HepG2 (cell line): ENCODE measurements at regions not wholly inside any gene's neighbourhood (a gene's known extent, or its start where the extent isn't known, plus 50 kb on each side); places are given as distances from the start of the nearest gene placed in this dataset.

Experiments used
- ATAC-seq: fragments of 200-7000 bp; cut with Tn5 transposase; 3 replicates; pipeline ENCODE4 v1.9.1; 2020; ENCODE audit warnings: mild to moderate bottlenecking, moderate library complexity
- BruUV-seq: library from RNA; stranded (reverse); fragments of 400-500 nt; replicated peaks from 2 replicates; lab custom pipeline; 2021; lab: Mats Ljungman, UMichigan
- CTCF ChIA-PET: fragments of 300-600 bp; formaldehyde crosslinking; extraction: SDS; loops from one replicate; lab custom pipeline; 2021; ENCODE audit warnings: low total read pairs, inconsistent platforms, low intra/inter-chr PET ratio; lab: Yijun Ruan, JAX
- POLR2A ChIA-PET: fragments of 350-600 bp; sonication (Branson Sonifier 250); formaldehyde crosslinking; loops from one replicate; lab custom pipeline; 2020; ENCODE audit warnings: antibody characterized with exemption, inconsistent platforms; lab: Yijun Ruan, JAX
- DNase-seq: peaks from one replicate; pipeline ENCODE4 v3.0.0-alpha.2; 2015; ENCODE audit warnings: low spot score
- FAIRE-seq: peaks from 3 replicates; lab custom pipeline; 2011; peaks lifted over from hg19 to GRCh38; lab: Jason Lieb, UNC
- H2AFZ ChIP-seq: one replicate; pipeline ENCODE4 v1.6.1; 2011; ENCODE audit warnings: low read length, inconsistent platforms
- H3K27ac ChIP-seq: fragments of 300-600 bp; 3 replicates; pipeline ENCODE4 v1.8.0; 2011; ENCODE audit warnings: mixed run types, mild to moderate bottlenecking, mixed read lengths, low read length, inconsistent platforms; ENCODE audit not compliant: insufficient read depth; ENCODE audit errors: extremely low read length
- H3K27me3 ChIP-seq, 2 experiments: fragments of 200-600 bp in 1 of 2; 2 replicates in 1 of 2; 3 replicates in 1 of 2; pipeline versions ENCODE4 v1.6.0 to v1.8.0; 2011; ENCODE audit warnings: low read length in 2 of 2, mild to moderate bottlenecking in 2 of 2, moderate library complexity in 2 of 2, inconsistent platforms in 1 of 2; ENCODE audit not compliant: insufficient read depth in 2 of 2, control insufficient read depth in 1 of 2
- H3K36me3 ChIP-seq, 2 experiments: fragments of 200-600 bp in 1 of 2; replicated peaks in 1 of 2; 2 replicates in 1 of 2; 3 replicates in 1 of 2; pipeline versions ENCODE4 v1.5.1 to v1.8.0; 2011; ENCODE audit warnings: low read length in 2 of 2, inconsistent platforms in 1 of 2; ENCODE audit not compliant: insufficient read depth in 2 of 2, control insufficient read depth in 1 of 2
- H3K4me1 ChIP-seq: 2 replicates; pipeline ENCODE4 v1.5.1; 2012; ENCODE audit warnings: low read length, inconsistent platforms; ENCODE audit not compliant: insufficient read depth
- H3K4me2 ChIP-seq: 2 replicates; pipeline ENCODE4 v1.6.0; 2011; ENCODE audit warnings: low read depth, low read length, inconsistent platforms
- H3K4me3 ChIP-seq, 3 experiments: fragments of 200-600 bp in 1 of 3; sonication (generic), shearing (Covaris generic) in 1 of 3; replicated peaks in 1 of 3; 2 replicates each; pipeline ENCODE4 v1.5.1; 2011 to 2016; ENCODE audit warnings: low read length in 3 of 3, inconsistent platforms in 2 of 3, low read depth in 2 of 3, mild to moderate bottlenecking in 2 of 3, control low read depth in 1 of 3, mixed read lengths in 1 of 3; ENCODE audit not compliant: insufficient read depth in 1 of 3
- H3K79me2 ChIP-seq: one replicate; pipeline ENCODE4 v1.6.1; 2011; ENCODE audit warnings: low read length, inconsistent platforms; ENCODE audit not compliant: insufficient read depth
- H3K9ac ChIP-seq: 2 replicates; pipeline ENCODE4 v1.6.0; 2011; ENCODE audit warnings: mild to moderate bottlenecking, low read depth, low read length, inconsistent platforms; ENCODE audit not compliant: insufficient read depth
- H3K9me3 ChIP-seq: 2 replicates; pipeline ENCODE4 v1.5.1; 2012; ENCODE audit warnings: mild to moderate bottlenecking, low read length
- H4K20me1 ChIP-seq: 2 replicates; pipeline ENCODE4 v1.6.0; 2011; ENCODE audit warnings: inconsistent platforms, mild to moderate bottlenecking, low read length, moderate library complexity; ENCODE audit not compliant: insufficient read depth
- KAT2B ChIP-seq: fragments of 150-350 bp; IDR thresholded peaks from 2 replicates; pipeline ENCODE4 v1.6.1; 2014; ENCODE audit warnings: low read depth, low read length, borderline replicate concordance
- REPIN1 ChIP-seq: sonication (generic); formaldehyde crosslinking; IDR thresholded peaks from 2 replicates; pipeline ENCODE4 v1.8.0; 2022; ENCODE audit warnings: missing genetic modification reagents, low read depth, mild to moderate bottlenecking, borderline replicate concordance
- SRY ChIP-seq: sonication (generic); formaldehyde crosslinking; IDR thresholded peaks from 2 replicates; pipeline ENCODE4 v1.8.0; 2022; ENCODE audit warnings: mild to moderate bottlenecking, missing genetic modification reagents
- TAF15 ChIP-seq: fragments of 200-400 bp; formaldehyde crosslinking; IDR thresholded peaks from one replicate; pipeline ENCODE4 v1.6.1; 2018; ENCODE audit warnings: mild to moderate bottlenecking, low read depth, low read length; ENCODE audit not compliant: poor library complexity, severe bottlenecking
- ZNF256 ChIP-seq: sonication (generic); formaldehyde crosslinking; conservative IDR thresholded peaks from 2 replicates; pipeline ENCODE4 v1.4.0; 2020; ENCODE audit warnings: missing genetic modification reagents
- ZNF557 ChIP-seq: sonication (generic); formaldehyde crosslinking; IDR thresholded peaks from 2 replicates; pipeline ENCODE4 v1.4.0; 2020; ENCODE audit warnings: missing genetic modification reagents
- WGBS: methylation state at CpG from one replicate; pipeline ENCODE4 v1.1.6; 2017; ENCODE audit warnings: low lambda C conversion rate; 5-methylcytosine and 5-hydroxymethylcytosine counted together
- in situ Hi-C: cut with HindIII; loops from 2 replicates; pipeline ENCODE4 v1.10.0; 2017; ENCODE audit warnings: low pct_unique_long_range_greater_than_20kb; ENCODE audit not compliant: extremely low pct_ligation_motif_present
- intact Hi-C: fragments of 100-400 bp; cut with micrococcal nuclease; formaldehyde crosslinking; loops from one replicate; pipeline ENCODE4 v1.10.0; 2022; ENCODE audit not compliant: unreplicated experiment
- TF ChIP-seq, protein P1 (sequence below): sonication (generic); formaldehyde crosslinking; IDR thresholded peaks from 2 replicates; pipeline ENCODE4 v1.5.0; 2020; ENCODE audit warnings: mild to moderate bottlenecking, missing genetic modification reagents
- TF ChIP-seq, protein P2 (sequence below): sonication (generic); formaldehyde crosslinking; IDR thresholded peaks from 2 replicates; pipeline ENCODE4 v1.4.0; 2020; ENCODE audit warnings: mild to moderate bottlenecking, missing genetic modification reagents
- TF ChIP-seq, protein P3 (sequence below): sonication (generic); formaldehyde crosslinking; IDR thresholded peaks from 2 replicates; pipeline ENCODE4 v1.4.0; 2020; ENCODE audit warnings: mild to moderate bottlenecking, missing genetic modification reagents

DNA sequence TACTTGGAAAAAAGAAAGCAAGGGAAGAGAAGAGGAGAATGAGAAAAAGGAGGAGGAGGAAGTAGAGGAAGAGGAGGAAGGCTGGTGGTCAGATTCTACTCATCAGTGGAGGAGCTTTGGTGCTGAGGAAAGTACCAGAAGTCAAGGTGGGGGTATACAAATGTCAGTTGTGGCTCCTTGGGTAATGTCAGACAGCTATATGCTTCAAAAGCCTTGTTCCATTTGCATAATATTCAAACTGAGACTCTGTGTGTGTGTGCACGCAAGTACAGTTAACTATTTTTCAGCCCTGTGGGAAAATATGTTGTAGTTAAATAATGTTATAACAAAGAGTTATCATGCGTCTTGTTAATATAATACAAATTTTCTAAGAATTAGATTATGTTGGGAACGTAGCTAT lies 609.7 kb downstream of the PDCD6IP start (continued):
- TF ChIP-seq, protein P1, sequence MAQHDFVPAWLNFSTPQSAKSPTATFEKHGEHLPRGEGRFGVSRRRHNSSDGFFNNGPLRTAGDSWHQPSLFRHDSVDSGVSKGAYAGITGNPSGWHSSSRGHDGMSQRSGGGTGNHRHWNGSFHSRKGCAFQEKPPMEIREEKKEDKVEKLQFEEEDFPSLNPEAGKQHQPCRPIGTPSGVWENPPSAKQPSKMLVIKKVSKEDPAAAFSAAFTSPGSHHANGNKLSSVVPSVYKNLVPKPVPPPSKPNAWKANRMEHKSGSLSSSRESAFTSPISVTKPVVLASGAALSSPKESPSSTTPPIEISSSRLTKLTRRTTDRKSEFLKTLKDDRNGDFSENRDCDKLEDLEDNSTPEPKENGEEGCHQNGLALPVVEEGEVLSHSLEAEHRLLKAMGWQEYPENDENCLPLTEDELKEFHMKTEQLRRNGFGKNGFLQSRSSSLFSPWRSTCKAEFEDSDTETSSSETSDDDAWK (CRISPR knock-in tag), result no peak
- TF ChIP-seq TAF15 (no peak), REPIN1 (CRISPR knock-in tag) (no peak), SRY (CRISPR knock-in tag) (no peak), ZNF557 (no peak)

DNA sequence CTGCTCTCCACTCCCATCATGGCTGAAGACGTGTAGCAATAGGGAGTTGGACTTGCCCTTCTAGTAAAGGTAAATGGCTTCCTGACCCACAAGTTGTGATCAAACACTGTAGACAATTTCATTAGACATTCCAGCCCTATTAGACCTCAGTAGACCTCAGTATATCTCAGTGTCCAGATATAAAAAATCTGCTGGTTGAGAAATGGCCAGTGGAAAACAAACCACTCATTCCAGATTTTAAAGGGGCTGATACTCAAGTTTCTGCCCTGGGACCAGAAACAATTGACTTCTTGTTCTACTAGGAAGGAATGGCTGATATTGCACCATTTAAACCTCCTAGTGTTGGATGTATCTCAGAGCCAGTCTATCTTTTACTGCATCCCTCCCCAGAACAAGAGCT lies 613.2 kb downstream of the PDCD6IP start:
- BruUV-seq, result no TSS peak
- no peak for TF ChIP-seq ZNF256 (CRISPR knock-in tag)
- TF ChIP-seq, protein P2, sequence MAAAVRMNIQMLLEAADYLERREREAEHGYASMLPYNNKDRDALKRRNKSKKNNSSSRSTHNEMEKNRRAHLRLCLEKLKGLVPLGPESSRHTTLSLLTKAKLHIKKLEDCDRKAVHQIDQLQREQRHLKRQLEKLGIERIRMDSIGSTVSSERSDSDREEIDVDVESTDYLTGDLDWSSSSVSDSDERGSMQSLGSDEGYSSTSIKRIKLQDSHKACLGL (CRISPR knock-in tag), result no peak
- TF ChIP-seq, protein P3, sequence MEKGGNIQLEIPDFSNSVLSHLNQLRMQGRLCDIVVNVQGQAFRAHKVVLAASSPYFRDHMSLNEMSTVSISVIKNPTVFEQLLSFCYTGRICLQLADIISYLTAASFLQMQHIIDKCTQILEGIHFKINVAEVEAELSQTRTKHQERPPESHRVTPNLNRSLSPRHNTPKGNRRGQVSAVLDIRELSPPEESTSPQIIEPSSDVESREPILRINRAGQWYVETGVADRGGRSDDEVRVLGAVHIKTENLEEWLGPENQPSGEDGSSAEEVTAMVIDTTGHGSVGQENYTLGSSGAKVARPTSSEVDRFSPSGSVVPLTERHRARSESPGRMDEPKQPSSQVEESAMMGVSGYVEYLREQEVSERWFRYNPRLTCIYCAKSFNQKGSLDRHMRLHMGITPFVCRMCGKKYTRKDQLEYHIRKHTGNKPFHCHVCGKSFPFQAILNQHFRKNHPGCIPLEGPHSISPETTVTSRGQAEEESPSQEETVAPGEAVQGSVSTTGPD (CRISPR knock-in tag), result no peak
- no peak for TF ChIP-seq KAT2B
- H3K27me3 ChIP-seq, result no peaks in the 10 kb centered on the region
- ChIA-PET POLR2A (no interaction called here), CTCF (no interaction called here)
- no peaks in the 10 kb centered on the region for H3K4me1 ChIP-seq
- 6% methylated on average over 1 of the region's 1 CpG for WGBS
- in situ Hi-C loops (no loop called here), intact Hi-C loops (no loop called here)
- no peak for ATAC-seq
- no peaks in the 10 kb centered on the region for H4K20me1 ChIP-seq
- no peak overlapping the region for H2AFZ ChIP-seq
- H3K4me2 ChIP-seq, result no peak overlapping the region
- no peaks in the 10 kb centered on the region for H3K36me3 ChIP-seq
- no peak overlapping the region for H3K27ac ChIP-seq
- FAIRE-seq, result no peak
- H3K79me2 ChIP-seq, result no peaks in the 10 kb centered on the region
- H3K9ac ChIP-seq, result no peak overlapping the region
- H3K4me3 ChIP-seq, result no peak overlapping the region
- DNase-seq, result no peak
- H3K9me3 ChIP-seq, result no peaks in the 10 kb centered on the region
